GM21528 (cell line): ENCODE measurements at regions not wholly inside any gene's neighbourhood (a gene's known extent, or its start where the extent isn't known, plus 50 kb on each side); places are given as distances from the start of the nearest gene placed in this dataset.

Source experiments
- ATAC-seq: cut with Tn5 transposase; IDR thresholded peaks from one replicate; pipeline ENCODE4 v1.9.1; 2021; ENCODE audit warnings: mild to moderate bottlenecking, moderate library complexity; ENCODE audit not compliant: unreplicated experiment, low FRiP score

DNA sequence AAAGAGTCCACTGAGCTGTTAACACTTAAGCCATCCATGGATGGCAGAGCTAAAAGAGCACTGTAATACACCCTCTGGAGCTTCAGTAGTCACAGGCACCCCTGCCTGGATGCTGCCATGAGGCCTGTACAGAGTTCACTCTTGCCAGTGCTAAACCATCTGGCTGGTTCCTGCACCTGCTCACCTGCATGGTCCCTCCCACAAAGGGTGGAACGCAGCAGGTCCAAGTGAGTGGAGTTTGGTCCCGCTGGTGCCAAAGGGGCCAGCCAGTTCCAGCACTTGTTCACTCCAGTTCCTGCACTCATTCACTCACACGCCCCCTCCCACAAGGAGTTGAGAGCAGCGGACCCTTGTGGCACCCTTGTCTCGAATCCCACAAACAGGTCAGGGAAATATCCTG is 503.5 kb downstream of the HACE1 start:
- ATAC-seq, result no peak

DNA sequence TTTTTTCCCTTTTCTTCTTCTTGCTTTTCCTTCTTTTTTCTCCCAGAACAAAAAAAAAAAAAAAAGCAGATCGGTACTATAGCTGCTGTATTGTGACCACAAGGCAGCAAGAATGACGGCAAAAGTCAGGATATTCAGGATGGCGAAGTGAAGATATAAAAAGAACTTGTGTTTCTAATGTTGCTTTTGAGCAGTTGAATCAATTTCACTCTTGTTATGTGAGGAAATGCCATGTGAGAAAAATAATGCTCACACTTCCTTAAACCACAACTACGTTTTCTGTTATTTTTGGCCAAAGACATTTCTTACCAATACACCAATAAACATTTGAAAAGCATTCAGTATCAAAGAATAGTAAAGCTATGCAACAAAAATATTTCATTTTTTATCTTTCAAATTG is 510.5 kb downstream of the HACE1 start:
- ATAC-seq, result no peak

DNA sequence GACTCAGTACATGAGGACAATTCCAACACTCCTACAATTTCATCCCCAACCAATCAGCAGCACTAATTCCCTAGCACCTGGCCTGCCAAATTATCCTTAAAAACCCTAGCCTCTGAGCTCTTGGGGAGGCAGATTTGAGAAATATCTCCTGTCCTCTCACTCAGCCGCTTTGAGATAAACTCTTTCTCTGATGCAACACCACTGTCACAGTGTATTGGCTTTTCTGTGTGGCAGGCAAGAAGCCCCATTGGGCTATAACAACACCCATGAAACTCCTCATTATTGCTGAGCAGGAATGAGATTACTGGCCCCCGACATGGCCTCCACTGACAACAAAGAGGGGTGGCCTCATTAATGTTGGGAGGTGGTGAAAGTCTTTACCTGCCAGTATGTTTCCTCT is 515.5 kb downstream of the HACE1 start:
- no peak for ATAC-seq

DNA sequence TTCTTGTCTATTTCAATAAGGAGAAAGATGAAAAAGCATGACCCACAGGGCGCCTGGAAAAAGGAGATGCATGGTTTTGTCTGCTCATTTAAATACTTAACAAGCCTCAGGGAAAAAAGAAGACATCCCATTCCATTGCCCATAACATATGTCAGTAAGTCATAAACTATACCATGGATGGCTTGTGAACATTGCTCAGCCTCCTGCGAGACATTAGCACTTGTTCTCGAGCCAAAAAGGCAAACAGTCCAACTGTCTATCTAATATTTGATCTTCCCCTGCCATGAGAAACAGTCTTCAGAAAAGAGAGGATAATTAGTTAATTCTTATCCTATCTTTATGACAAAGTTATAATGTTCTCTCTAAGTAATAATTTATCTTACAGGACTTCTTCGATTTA is 527.4 kb downstream of the HACE1 start:
- no peak for ATAC-seq

DNA sequence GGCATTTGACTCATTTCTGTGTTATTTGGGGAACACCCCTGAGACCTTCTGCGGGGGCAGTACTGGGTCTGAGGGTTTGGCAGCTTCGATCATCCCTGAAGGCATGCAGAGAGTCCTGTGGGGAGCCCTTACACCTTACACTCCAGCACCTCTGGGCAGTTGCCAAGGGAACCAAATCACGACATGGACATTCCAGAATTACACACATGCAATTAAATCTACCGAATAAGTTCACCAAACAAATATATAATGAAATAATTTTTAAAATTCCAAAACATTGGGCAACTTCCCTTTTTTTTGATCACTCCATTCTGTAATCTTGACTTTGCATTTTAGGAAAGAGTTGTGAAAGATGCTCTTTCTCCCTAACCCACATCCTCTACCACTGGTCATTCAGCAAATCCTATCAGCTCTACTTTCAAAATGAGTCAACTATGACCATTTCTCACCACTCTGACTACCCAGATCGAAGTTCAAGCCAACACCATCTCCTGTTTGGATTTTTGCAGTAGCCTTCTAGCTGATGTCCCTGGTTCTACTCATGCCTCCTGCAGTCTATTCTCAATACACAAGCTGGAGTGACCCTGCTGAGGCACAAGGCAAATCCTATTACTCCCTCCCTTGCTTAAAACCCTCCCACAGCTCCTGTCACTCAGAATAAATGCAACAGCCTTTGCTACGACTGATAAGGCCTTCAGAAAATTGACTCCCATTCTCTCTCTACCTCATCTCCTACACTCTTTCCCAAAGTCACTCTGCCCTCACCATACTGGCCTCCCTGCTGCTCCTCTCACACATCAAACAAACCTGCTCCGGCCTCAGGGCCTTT is 533.3 kb downstream of the HACE1 start:
- no peak for ATAC-seq

DNA sequence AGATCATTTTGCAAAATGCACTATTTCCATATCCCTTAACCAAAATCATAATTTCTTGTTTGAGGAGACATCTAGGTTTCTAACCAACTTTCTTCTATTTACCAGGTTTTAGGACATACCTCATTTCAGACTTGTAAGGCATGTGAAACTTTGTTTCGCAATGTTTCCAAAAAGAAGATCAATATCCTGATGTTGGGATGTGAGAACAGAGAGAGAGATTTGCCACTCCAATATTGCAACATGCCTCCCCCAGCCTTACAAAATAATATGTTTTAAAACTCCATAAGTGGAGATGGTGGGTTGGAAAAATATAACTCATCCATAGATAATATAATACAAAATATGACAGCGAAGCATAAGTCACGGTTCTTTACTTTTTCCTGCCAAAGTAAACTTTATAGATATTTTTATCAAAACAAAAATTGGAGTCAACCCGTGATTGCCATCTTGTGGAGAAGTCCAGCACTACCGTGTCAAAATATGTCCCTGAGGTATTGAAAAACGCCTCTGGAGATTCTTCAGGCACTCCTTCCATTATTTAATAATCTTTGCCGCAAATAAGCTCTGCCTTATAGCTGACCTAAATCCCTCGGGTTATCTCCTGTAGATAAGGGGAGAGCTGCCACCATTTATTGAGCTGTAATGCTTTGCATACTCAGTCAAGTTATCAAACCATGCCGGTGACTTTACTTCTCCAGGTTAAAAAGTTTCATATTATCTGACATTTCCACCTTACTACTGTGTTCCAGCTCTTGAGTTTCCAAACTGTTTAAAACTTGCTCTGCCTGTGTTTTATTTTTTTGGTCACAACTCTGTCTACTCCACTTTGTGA is 534.2 kb downstream of the HACE1 start:
- no peak for ATAC-seq

DNA sequence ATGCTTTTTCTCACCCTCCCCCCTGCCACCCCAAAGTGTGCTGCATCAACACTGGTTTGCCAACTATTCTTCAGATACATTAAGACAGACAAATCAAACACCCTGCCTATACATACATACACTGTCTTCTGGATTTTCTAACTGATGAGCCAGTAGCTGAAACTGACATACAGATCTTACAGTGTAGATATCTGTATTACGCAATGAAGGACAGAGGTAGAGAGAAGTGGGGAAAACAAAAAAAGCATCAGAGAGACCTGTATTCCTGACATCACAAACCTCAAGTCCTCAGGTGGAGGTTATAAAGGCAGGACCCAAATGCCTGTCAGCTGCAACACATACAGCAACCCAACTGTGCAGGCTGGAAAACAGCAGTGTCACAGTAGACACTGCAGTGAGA is 535.4 kb downstream of the HACE1 start:
- ATAC-seq, result no peak

DNA sequence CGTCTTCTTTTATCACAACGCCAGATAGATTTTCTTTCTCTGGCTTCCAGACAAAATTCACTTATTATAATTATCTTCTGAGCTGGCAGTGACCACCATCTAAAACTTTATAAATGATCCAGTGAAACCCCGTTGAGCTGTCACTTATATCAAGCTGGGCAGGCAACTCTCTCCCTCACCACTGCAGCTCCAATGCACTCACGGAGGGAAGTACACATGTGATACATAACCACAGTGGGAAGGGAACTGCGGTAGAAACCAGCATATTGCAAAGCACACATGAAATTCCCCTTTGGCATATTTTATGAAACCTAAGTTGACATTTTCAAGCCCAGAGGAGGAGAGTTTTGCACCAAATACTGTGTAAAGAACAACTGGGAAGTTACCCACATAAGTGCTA is 536.9 kb downstream of the HACE1 start:
- no peak for ATAC-seq

DNA sequence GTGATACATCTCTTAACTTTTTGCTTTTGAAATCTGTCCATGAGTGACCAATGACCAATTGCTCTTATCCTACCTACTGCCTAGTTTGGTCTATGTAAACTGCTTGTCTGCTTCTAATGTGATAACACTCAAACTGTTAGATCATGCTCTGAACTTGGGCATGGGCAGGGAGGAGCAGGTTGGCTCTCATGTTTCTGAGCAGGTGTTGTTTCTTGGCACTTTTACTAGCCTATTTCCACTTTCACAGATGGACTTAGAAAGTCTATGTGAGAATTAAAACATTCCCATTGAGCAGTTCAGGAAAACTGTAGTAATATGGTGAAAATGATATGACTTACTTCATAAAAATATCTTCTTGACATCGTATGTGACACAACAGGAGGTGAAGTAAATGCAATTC is 538.4 kb downstream of the HACE1 start:
- ATAC-seq, result no peak

DNA sequence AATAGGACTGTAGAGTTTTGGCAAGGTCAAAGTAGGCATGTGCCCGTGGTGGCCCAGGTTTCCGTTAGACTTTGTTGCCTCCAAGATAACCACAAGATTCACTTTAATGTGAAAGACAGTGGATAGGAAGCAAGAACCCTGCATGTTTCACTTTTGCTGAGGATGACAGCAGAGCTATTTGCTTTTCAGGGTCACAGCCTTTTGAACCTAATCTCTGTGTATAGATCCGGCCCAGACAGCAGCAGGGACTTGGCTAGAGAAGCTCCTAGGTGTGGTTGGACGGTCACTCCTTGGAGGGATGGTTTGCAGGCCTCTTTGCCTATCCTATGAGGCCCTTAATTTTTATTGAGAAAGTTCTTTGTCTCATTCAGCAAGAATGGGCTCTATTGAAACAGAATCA is 538.8 kb downstream of the HACE1 start:
- ATAC-seq, result no peak

DNA sequence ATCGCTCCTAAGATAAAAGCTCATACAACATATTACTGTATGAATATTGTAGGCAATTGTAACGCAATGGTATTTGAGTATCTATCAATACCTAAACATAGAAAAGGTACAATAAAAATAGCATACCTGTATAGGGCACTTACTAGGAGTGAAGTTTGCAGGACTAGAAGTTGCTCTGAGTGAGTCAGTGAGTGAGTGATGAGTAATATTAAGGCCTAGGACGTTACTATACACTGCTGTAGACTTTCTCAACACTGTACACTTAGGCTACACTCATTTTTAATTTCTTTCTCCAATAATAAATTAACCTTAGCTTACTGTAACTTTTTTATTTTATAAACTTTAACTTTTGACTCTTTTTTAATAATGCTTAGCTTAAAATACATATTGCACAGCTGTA is 546.9 kb downstream of the HACE1 start:
- ATAC-seq, result no peak

DNA sequence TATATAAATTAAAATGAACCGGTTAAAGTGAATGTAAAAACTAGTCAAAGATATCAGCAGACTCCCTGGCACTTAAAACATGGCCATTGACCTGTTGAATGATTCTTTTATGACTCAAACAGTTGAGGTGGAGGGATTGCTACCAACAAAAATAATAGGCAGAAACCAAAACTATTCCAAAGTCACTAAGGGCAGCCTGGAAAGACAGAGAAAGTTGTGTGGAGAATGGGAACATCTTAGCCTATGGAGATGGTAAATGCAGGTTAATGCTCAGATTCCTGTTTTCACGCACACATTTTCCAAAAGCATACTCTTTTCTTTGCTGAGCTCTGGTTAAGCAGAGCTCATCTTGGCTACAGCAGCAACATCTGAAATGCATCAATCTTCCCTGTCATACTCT is 553.5 kb downstream of the HACE1 start:
- ATAC-seq, result no peak

DNA sequence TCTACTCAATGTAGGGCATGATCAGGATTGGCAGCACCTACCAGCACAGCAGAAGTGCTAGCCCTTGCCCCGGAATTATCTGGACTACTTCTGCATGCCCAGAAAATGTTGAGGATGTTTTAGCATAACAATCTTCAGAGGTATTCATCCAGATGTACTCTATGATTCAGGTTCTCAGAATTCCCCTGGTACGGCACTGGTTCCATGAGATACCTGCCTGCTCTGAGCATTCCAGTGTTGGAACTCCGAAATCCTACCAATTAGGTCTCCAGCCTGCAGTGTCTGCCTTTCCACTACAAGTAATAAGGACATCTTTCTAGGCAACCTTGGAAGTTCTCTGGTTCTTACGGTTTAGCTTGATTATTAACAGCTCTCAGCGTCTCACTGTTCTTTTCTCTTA is 554.5 kb downstream of the HACE1 start:
- no peak for ATAC-seq

DNA sequence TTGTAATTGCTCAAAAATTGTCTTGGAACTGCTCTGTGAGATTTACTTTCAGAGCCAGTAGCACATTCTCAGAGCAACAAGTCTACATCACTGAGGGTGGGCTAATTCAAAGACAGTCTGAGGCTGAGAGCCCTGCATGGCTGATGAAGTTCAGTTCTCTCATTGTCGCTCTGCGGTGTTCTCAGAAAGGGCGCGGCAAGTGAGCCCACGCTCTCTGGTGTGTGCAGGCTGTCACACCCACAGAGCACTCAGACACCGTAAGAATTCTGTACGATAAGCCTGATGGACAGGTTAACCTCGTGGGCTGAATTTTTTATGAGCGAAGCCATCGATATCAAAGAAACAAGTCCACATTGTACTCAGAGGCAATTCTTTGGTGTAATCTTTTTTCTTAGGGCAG is 557.8 kb downstream of the HACE1 start:
- no peak for ATAC-seq

DNA sequence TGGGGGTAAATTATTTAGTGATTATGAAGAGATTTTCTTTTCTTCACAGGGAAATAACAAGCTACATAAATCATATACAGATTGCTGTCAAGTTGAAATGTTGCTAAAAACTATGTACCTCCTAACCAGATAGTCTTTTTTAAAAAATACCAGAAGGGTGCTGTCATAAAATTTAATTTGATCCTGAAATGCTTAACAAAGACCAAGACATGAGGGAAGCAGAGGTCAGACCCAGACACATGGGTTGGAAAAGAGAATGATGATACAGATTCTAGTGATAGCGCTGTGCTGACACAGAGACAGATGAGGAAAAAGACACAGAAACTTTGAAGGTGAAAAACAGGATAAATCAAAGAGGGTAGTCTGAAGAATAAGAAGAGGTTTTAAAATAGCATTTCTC is 573.1 kb downstream of the HACE1 start:
- no peak for ATAC-seq

DNA sequence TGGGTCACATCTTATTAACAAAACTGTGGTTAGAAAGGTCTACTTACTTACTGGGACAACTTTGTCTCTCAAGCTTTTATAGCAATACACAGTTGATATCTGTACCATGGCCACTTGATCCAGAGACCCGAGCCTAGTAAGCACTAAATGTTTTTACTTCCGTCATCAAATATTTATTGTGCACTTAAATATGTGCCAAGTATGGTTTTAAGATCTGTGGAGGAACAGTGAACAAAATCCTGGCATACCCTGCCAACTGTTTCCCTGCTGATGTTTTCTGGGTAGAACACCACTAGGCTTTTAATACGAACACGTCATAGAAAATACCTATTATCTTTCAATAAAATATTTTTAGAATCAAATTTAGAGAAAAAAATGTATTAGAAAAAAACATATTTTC is 574.8 kb downstream of the HACE1 start:
- ATAC-seq, result no peak

DNA sequence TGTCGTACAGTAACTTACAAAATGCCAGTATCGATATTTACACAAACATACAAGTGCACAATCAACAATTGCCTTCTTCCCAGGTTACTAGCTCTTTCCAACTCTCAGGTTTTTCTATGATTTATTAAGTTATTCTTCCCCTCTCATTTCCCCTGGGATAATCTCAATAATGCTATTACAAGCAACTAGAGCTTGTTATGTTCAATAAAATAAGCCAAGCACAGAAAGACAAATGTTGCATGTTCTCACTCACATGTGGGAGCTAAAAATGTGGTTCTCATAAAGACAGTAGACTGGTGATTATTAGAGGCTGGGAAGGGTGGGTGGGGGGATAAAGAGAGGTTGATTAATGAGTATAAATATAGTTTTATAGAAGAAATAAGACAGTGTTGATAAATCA is 577.1 kb downstream of the HACE1 start:
- no peak for ATAC-seq

DNA sequence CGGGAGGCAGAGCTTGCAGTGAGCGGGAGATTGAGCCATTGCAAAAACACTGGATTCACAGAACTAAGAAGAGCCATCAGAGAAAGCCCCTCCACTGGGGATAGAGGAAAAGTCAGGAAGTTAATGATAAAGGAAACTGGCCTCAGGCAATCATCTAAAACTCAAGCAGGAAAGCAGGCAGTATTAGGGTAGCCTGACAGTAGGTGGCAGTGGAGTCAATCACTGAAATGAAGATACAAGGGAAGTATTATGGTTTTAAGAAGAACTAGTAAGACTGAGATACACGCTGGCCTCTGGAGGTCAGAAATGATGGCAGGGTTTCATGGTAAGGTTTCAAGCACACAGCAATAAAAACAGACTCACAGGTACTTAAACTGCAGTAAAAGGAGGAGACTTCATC is 578.3 kb downstream of the HACE1 start:
- ATAC-seq, result no peak

DNA sequence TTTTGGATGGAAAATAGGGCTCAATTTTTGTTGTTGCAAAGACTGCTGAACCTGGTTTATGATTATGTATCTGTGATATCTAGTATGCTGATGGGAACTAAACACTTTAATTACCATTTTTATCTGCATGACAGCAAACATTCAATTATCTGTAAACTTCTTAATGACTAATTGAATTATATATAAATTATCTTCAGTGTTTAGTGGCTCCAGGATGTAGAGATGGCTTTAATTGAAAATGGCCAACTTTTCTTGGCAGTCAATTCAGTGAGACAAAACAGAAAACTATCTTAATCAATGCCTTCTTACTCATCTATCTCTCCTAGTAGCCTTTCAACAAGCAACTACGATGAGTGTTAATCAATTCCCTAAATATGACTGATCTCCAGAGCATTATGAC is 591.3 kb downstream of the HACE1 start:
- ATAC-seq, result no peak

DNA sequence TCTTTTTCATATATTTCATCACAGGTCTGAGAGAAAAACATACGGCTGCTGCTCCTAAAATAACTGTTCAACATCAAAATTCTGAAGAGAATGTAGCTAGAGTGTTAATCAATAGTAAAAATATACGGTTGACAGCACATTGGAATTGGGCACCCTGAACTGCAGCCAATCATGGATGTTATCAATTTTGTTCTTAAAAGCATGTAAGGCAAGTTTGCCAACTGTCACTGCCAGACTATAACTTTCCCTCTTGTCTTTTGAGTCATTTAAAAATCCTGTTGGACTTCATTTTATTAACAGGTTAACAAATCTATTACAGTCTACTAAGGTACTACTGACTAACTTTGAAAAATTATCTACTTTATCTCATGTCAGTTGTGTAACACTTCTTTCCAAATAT is 592.8 kb downstream of the HACE1 start:
- no peak for ATAC-seq

DNA sequence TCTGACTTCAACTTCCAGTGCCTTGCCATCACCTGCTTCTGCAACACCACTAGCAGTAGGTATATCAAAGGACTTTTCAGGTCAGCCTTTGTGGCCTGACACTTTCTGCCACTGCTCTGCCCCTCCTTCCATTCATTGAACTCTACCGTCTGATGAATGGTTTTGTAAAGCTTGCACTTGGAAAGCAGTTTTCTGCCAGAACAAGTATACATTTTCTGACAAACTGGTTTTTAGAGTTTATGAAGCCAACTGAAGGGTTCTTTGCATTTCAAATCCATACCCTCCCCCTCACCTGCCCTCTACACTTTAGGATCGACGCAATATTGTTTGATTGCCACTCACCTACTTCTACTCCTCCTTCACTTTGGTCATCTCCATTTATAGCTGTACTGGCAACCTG is 603.1 kb downstream of the HACE1 start:
- ATAC-seq, result no peak

DNA sequence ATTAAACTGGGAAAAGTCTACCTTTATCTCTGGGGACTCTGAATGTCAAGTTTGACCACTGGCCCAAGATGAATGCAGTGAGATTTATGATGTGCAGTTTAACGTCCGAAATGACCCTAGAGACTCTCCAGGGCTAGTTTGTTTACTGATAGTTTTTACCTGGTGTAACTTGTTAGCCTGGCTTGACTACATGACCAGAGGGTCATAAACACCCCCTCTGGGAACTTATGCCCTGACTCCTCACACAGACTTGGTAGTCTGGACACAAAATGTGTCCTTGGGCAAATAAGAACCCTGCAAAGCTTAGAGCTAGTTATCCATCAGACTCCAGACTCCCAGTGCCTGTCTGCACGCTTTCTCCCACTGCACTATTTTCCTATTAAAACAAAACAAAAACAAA is 606.5 kb downstream of the HACE1 start:
- no peak for ATAC-seq
